Parathyroid adenoma (tissue), 2 donors: ENCODE measurements at regions not wholly inside any gene's neighbourhood (a gene's known extent, or its start where the extent isn't known, plus 50 kb on each side); places are given as distances from the start of the nearest gene placed in this dataset.

Experiments
- H2AFZ ChIP-seq: fragments of 300-600 bp; sonication (generic); one replicate; pipeline ENCODE4 v1.7.0; 2017; ENCODE audit warnings: antibody characterized with exemption, mild to moderate bottlenecking
- H3K27ac ChIP-seq: fragments of 300-600 bp; sonication (generic); one replicate; pipeline ENCODE4 v1.7.0; 2017
- H3K27me3 ChIP-seq: fragments of 300-600 bp; sonication (generic); one replicate; pipeline ENCODE4 v1.7.0; 2017; ENCODE audit warnings: low read length; ENCODE audit not compliant: control insufficient read depth, insufficient read depth
- H3K36me3 ChIP-seq: fragments of 300-600 bp; sonication (generic); one replicate; pipeline ENCODE4 v1.7.0; 2017; ENCODE audit warnings: low read length; ENCODE audit not compliant: control insufficient read depth, insufficient read depth
- H3K4me1 ChIP-seq: fragments of 300-600 bp; sonication (generic); one replicate; pipeline ENCODE4 v1.7.0; 2017; ENCODE audit warnings: control low read depth
- H3K4me2 ChIP-seq: fragments of 300-600 bp; sonication (generic); one replicate; pipeline ENCODE4 v1.7.0; 2017; ENCODE audit warnings: low read length
- H3K4me3 ChIP-seq: fragments of 300-600 bp; sonication (generic); one replicate; pipeline ENCODE4 v1.7.0; 2017; ENCODE audit warnings: low read depth, low read length
- H3K79me2 ChIP-seq: fragments of 300-600 bp; sonication (generic); one replicate; pipeline ENCODE4 v1.7.0; 2017; ENCODE audit warnings: control low read depth
- H3K9ac ChIP-seq: fragments of 300-600 bp; sonication (generic); one replicate; pipeline ENCODE4 v1.7.0; 2017; ENCODE audit warnings: mild to moderate bottlenecking
- H3K9me3 ChIP-seq: fragments of 300-600 bp; sonication (generic); one replicate; pipeline ENCODE4 v1.7.0; 2017; ENCODE audit warnings: low read length; ENCODE audit not compliant: control insufficient read depth
- CTCF ChIP-seq: fragments of 300-600 bp; sonication (generic); IDR thresholded peaks from one replicate; pipeline ENCODE4 v1.7.0; 2017; ENCODE audit warnings: antibody characterized with exemption, mild to moderate bottlenecking
- donor health status: primary hyperparathyroidism.

- Histone ChIP-seq H3K27me3 (no peaks in the 10 kb centered on the region), H3K4me2 (no peak overlapping the region), H3K27ac (peak overlapping the region; percentile 62), H2AFZ (peak overlapping the region; percentile 38), H3K79me2 (no peaks in the 10 kb centered on the region), H3K9ac (no peak overlapping the region), H3K4me1 (no peaks in the 10 kb centered on the region), H3K9me3 (no peaks in the 10 kb centered on the region), H3K36me3 (no peaks in the 10 kb centered on the region), H3K4me3 (no peak overlapping the region)
- no peak for TF ChIP-seq CTCF
Measured at GRCh38 chr9:107548298-107549142, 59.0 kb upstream of the KLF4 start.

- Histone ChIP-seq H3K79me2 (no peaks in the 10 kb centered on the region), H3K4me3 (no peak overlapping the region), H3K36me3 (no peaks in the 10 kb centered on the region), H3K27ac (peak overlapping the region; percentile 62), H3K4me2 (no peak overlapping the region), H3K27me3 (no peaks in the 10 kb centered on the region), H3K9me3 (no peaks in the 10 kb centered on the region), H3K4me1 (no peaks in the 10 kb centered on the region), H3K9ac (no peak overlapping the region), H2AFZ (no peak overlapping the region)
- TF ChIP-seq CTCF = no peak
Measured at GRCh38 chr9:107547772-107548297, 58.3 kb upstream of the KLF4 start.

DNA sequence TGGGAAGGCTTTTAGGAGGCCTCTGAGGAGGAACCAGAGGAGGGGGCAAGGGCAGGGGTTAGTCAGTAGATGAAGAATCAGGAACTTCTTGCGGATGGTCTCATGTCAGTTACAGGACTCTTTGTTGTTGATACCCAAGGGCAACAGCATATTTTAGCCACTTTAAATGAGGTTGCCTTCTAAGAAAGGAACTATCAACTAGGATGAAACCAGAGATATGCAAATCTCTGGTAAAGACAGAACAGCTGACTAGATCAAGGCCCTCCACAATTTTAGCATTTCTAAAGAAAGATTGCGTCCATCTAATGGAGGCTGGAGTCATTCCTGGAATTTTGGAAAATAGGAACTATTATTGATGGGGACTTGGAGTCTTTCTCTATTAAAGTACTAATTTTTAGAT is 57.7 kb upstream of the KLF4 start:
- H3K36me3 ChIP-seq = no peaks in the 10 kb centered on the region
- TF ChIP-seq CTCF = no peak
- no peak overlapping the region for H3K9ac ChIP-seq
- H3K27me3 ChIP-seq = no peaks in the 10 kb centered on the region
- no peak overlapping the region for H3K4me3 ChIP-seq
- no peak overlapping the region for H2AFZ ChIP-seq
- no peak overlapping the region for H3K27ac ChIP-seq
- no peaks in the 10 kb centered on the region for H3K9me3 ChIP-seq
- H3K4me1 ChIP-seq = no peaks in the 10 kb centered on the region
- H3K4me2 ChIP-seq = no peak overlapping the region
- no peaks in the 10 kb centered on the region for H3K79me2 ChIP-seq

DNA sequence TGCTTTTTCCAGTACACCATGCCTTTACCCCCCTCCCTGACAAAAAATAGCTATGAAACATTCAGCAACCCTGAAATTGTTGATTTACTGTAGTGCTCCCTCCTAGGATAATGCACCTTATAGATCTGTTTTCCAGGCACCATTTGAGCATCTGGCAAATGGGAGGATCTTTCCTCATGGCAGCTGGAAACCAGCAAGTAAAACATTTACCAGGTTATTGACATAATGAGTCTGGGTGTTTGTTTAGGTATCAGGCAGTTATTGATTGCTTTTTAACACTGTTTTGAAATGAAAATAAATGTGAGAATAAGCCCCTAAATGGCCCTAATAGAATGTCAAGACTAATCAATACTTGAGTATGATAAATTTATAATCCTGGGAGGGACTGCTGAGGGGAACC is 57.3 kb upstream of the KLF4 start:
- Histone ChIP-seq H3K4me3 (no peak overlapping the region), H3K4me2 (no peak overlapping the region), H3K9ac (no peak overlapping the region), H3K4me1 (no peaks in the 10 kb centered on the region), H3K36me3 (no peaks in the 10 kb centered on the region), H3K79me2 (no peaks in the 10 kb centered on the region), H3K27ac (no peak overlapping the region), H2AFZ (no peak overlapping the region), H3K9me3 (no peaks in the 10 kb centered on the region), H3K27me3 (no peaks in the 10 kb centered on the region)
- TF ChIP-seq CTCF = no peak

GRCh38 chr9:107545036-107545435 is 55.5 kb upstream of the KLF4 start:
- Histone ChIP-seq H3K9ac (no peak overlapping the region), H3K4me2 (no peak overlapping the region), H3K4me3 (no peak overlapping the region), H3K36me3 (no peaks in the 10 kb centered on the region), H3K27me3 (no peaks in the 10 kb centered on the region), H3K79me2 (no peaks in the 10 kb centered on the region), H3K27ac (no peak overlapping the region), H2AFZ (no peak overlapping the region), H3K9me3 (no peaks in the 10 kb centered on the region), H3K4me1 (no peaks in the 10 kb centered on the region)
- TF ChIP-seq CTCF = no peak
